Activated CD8-positive, alpha-beta memory T cell treated with anti-CD3 and anti-CD28 coated beads, Interleukin-2, amount 10 ng/mL, durations not matched to agents 7 days and 5 days (primary cell): ENCODE measurements at regions not wholly inside any gene's neighbourhood (a gene's known extent, or its start where the extent isn't known, plus 50 kb on each side); places are given as distances from the start of the nearest gene placed in this dataset.

Experiments
- ATAC-seq: fragments of 150-1000 bp; cut with Tn5 transposase; one replicate; pipeline ENCODE4 v1.10.0; 2021; ENCODE audit warnings: moderate library complexity
- CTCF ChIA-PET: fragments of 350-600 bp; sonication (Branson Sonifier 250); formaldehyde crosslinking; loops from one replicate; lab custom pipeline; 2021; ENCODE audit warnings: antibody characterized with exemption; lab: Charles Lee
- DNase-seq: peaks from one replicate; pipeline ENCODE4 v3.0.0-alpha.2; 2020
- H3K27ac Mint-ChIP-seq: one replicate; pipeline ENCODE4 v1.8.0; 2021; ENCODE audit warnings: mild to moderate bottlenecking, mixed read lengths
- H3K27me3 Mint-ChIP-seq: one replicate; pipeline ENCODE4 v1.8.0; 2021; ENCODE audit warnings: mixed read lengths
- H3K36me3 Mint-ChIP-seq: one replicate; pipeline ENCODE4 v1.8.0; 2021; ENCODE audit warnings: mild to moderate bottlenecking, mixed read lengths
- H3K4me1 Mint-ChIP-seq: one replicate; pipeline ENCODE4 v1.8.0; 2021; ENCODE audit warnings: mixed read lengths
- H3K4me3 Mint-ChIP-seq: one replicate; pipeline ENCODE4 v1.8.0; 2021; ENCODE audit warnings: mild to moderate bottlenecking, moderate library complexity, mixed read lengths
- H3K9me3 Mint-ChIP-seq: one replicate; pipeline ENCODE4 v1.8.0; 2022; ENCODE audit warnings: low read depth, mixed read lengths

- no peak for DNase-seq
- CTCF ChIA-PET = no interaction called here
- H3K4me1 Mint-ChIP-seq = no peaks in the 10 kb centered on the region
- peaks cover 8% of the 10 kb centered on the region for H3K9me3 Mint-ChIP-seq
- H3K27me3 Mint-ChIP-seq = no peaks in the 10 kb centered on the region
- no peaks in the 10 kb centered on the region for H3K36me3 Mint-ChIP-seq
- no peak for ATAC-seq
- H3K27ac Mint-ChIP-seq = no peak overlapping the region
- no peak overlapping the region for H3K4me3 Mint-ChIP-seq
These were observed 930.0 kb upstream of the INTU start for GRCh38 chr4:126702747-126703146.

GRCh38 chr4:126705266-126705665 is 927.5 kb upstream of the INTU start:
- CTCF ChIA-PET = no interaction called here
- no peaks in the 10 kb centered on the region for H3K36me3 Mint-ChIP-seq
- H3K4me3 Mint-ChIP-seq = no peak overlapping the region
- no peaks in the 10 kb centered on the region for H3K27me3 Mint-ChIP-seq
- H3K4me1 Mint-ChIP-seq = no peaks in the 10 kb centered on the region
- no peak for DNase-seq
- peaks cover 4% of the 10 kb centered on the region for H3K9me3 Mint-ChIP-seq
- ATAC-seq = no peak
- no peak overlapping the region for H3K27ac Mint-ChIP-seq

- no peak for ATAC-seq
- Mint-ChIP-seq H3K27ac (no peak overlapping the region), H3K36me3 (no peaks in the 10 kb centered on the region), H3K4me3 (no peak overlapping the region), H3K4me1 (no peaks in the 10 kb centered on the region), H3K9me3 (peaks cover 4% of the 10 kb centered on the region), H3K27me3 (no peaks in the 10 kb centered on the region)
- CTCF ChIA-PET = no interaction called here
- DNase-seq = no peak
These were observed 924.0 kb upstream of the INTU start for GRCh38 chr4:126708716-126709115.

DNA sequence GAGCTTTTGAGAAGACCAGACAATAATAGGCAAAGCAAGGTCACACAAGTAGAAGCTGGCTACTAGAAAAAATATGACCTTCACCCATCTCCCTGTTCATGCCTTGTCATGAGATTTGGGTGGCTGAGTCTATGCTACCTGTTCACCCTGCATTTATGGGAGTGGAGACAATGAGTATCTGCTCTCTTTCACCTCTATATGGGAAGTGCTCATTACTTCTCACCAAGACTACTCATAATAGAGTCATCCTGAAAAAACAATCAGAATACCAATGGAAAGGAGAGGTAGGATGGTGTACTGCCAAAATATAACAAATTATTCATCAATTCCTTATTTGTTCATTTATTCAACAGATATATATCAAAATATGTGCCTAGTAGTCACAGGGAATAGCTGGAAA is 921.8 kb upstream of the INTU start:
- CTCF ChIA-PET = no interaction called here
- Mint-ChIP-seq H3K27ac (no peak overlapping the region), H3K4me1 (no peaks in the 10 kb centered on the region), H3K27me3 (no peaks in the 10 kb centered on the region), H3K9me3 (peaks cover under 1% of the 10 kb centered on the region), H3K36me3 (no peaks in the 10 kb centered on the region), H3K4me3 (no peak overlapping the region)
- DNase-seq (no peak), ATAC-seq (no peak)

DNA sequence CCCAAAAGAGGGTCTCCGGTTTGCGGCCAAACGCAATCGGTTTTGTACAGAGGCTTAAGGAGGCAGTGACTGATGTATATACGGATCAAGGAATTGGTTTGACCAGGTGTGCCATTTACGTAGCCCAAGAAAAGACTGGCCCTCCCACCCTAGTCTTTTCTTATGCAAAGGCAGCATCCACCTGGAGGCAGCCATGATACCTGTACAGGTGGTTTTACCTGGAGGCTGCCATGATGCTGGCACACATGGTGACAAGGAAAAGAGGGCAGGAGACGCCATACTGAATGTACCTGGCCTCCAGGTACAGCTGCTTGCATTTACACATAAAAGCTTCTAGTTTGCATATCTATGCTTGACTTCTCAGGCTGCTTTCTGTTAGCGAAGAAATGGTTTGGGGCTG is 917.7 kb upstream of the INTU start:
- ATAC-seq (no peak), DNase-seq (no peak)
- peaks cover 4% of the 10 kb centered on the region for H3K9me3 Mint-ChIP-seq
- no peaks in the 10 kb centered on the region for H3K36me3 Mint-ChIP-seq
- CTCF ChIA-PET = no interaction called here
- no peaks in the 10 kb centered on the region for H3K4me1 Mint-ChIP-seq
- no peak overlapping the region for H3K27ac Mint-ChIP-seq
- no peak overlapping the region for H3K4me3 Mint-ChIP-seq
- H3K27me3 Mint-ChIP-seq = no peaks in the 10 kb centered on the region

- no peaks in the 10 kb centered on the region for H3K4me1 Mint-ChIP-seq
- peaks cover 4% of the 10 kb centered on the region for H3K9me3 Mint-ChIP-seq
- CTCF ChIA-PET = no interaction called here
- no peak for ATAC-seq
- H3K27ac Mint-ChIP-seq = no peak overlapping the region
- no peak for DNase-seq
- no peak overlapping the region for H3K4me3 Mint-ChIP-seq
- no peaks in the 10 kb centered on the region for H3K36me3 Mint-ChIP-seq
- H3K27me3 Mint-ChIP-seq = no peaks in the 10 kb centered on the region
These were observed 917.1 kb upstream of the INTU start for GRCh38 chr4:126715681-126716080.

- peaks cover 6% of the 10 kb centered on the region for H3K9me3 Mint-ChIP-seq
- H3K27ac Mint-ChIP-seq = no peak overlapping the region
- CTCF ChIA-PET = no interaction called here
- DNase-seq = no peak
- H3K27me3 Mint-ChIP-seq = no peaks in the 10 kb centered on the region
- no peaks in the 10 kb centered on the region for H3K36me3 Mint-ChIP-seq
- ATAC-seq = no peak
- H3K4me3 Mint-ChIP-seq = no peak overlapping the region
- H3K4me1 Mint-ChIP-seq = no peaks in the 10 kb centered on the region
These were observed 914.6 kb upstream of the INTU start for GRCh38 chr4:126718136-126718535.

DNA sequence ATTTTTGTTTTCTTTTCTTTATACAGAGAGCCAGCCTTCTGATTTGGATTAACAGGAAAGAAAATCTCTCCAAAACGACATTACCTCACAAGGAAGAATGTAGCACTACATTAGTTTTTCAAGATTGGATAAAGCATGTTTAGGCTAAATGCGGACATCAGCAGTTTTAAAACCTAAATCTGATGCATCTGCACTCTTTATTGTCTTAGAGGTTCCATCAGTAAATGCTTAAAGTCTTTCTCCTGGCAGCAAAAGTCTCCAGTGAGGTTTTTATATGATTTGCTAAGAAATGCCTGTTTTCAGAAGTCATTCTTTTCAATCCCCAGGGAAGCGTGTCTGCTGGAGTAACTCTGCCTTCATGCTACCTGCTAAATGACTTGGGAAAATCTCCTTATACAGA is 912.9 kb upstream of the INTU start:
- Mint-ChIP-seq H3K27ac (no peak overlapping the region), H3K9me3 (peaks cover 6% of the 10 kb centered on the region), H3K36me3 (no peaks in the 10 kb centered on the region), H3K4me1 (no peaks in the 10 kb centered on the region), H3K27me3 (no peaks in the 10 kb centered on the region), H3K4me3 (no peak overlapping the region)
- ATAC-seq (no peak), DNase-seq (no peak)
- CTCF ChIA-PET = no interaction called here

- no peak for DNase-seq
- Mint-ChIP-seq H3K36me3 (no peaks in the 10 kb centered on the region), H3K27ac (no peak overlapping the region), H3K9me3 (peaks cover 2% of the 10 kb centered on the region), H3K27me3 (no peaks in the 10 kb centered on the region), H3K4me3 (no peak overlapping the region), H3K4me1 (no peaks in the 10 kb centered on the region)
- no peak for ATAC-seq
- CTCF ChIA-PET = no interaction called here
These were observed 906.9 kb upstream of the INTU start for GRCh38 chr4:126725906-126726305.

DNA sequence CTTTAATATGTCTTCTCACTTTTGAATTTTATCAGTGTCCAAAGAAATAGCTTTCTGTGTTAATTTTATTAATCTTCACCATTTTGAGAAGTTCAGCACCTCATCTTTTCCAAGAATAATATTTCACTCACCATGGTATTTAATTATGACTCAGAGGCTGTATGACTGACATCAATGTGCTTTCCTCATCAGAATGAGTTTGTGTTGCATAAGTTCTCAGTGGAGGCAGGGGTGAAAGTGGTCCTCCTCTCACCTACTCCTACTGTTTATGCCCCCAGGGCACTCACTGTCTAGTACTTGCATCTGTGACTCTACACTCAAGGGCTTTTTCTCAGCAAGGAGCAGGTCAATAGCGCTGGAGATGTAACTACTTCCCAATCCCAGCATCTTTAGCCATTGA is 905.3 kb upstream of the INTU start:
- no peak for ATAC-seq
- no peaks in the 10 kb centered on the region for H3K36me3 Mint-ChIP-seq
- H3K4me1 Mint-ChIP-seq = no peaks in the 10 kb centered on the region
- DNase-seq = no peak
- H3K4me3 Mint-ChIP-seq = no peak overlapping the region
- no peak overlapping the region for H3K27ac Mint-ChIP-seq
- CTCF ChIA-PET = no interaction called here
- peaks cover 3% of the 10 kb centered on the region for H3K9me3 Mint-ChIP-seq
- no peaks in the 10 kb centered on the region for H3K27me3 Mint-ChIP-seq

DNA sequence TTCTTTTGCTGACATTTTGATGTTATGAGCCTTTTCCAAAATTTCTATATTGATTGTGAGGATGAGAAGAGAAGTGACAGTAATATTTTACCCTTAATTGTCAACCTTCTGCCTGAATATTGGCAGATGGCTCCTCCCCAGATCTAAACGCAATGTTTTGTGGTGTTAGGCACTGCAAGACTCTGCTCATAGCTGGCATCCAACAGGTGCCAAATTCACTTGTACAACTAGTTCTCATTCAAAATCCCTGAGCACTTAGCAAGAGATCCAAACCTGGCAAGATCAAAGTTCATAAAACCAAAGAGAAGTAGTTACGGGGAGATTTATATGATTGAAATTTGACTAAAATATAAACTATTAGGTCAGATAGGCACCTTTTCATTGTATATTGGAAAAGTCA is 901.7 kb upstream of the INTU start:
- H3K4me1 Mint-ChIP-seq = no peaks in the 10 kb centered on the region

GRCh38 chr4:126733301-126733700 is 899.5 kb upstream of the INTU start:
- Mint-ChIP-seq H3K27ac (no peak overlapping the region), H3K9me3 (peaks cover 5% of the 10 kb centered on the region), H3K4me1 (no peaks in the 10 kb centered on the region), H3K27me3 (no peaks in the 10 kb centered on the region), H3K36me3 (no peaks in the 10 kb centered on the region), H3K4me3 (no peak overlapping the region)
- DNase-seq (no peak), ATAC-seq (no peak)
- CTCF ChIA-PET = no interaction called here

More for the DNA sequence above, 901.7 kb upstream of the INTU start:
- ATAC-seq (no peak), DNase-seq (no peak)
- no peak overlapping the region for H3K27ac Mint-ChIP-seq
- H3K36me3 Mint-ChIP-seq = no peaks in the 10 kb centered on the region
- CTCF ChIA-PET = no interaction called here
- H3K9me3 Mint-ChIP-seq = peaks cover 3% of the 10 kb centered on the region
- no peaks in the 10 kb centered on the region for H3K27me3 Mint-ChIP-seq
- H3K4me3 Mint-ChIP-seq = no peak overlapping the region

DNA sequence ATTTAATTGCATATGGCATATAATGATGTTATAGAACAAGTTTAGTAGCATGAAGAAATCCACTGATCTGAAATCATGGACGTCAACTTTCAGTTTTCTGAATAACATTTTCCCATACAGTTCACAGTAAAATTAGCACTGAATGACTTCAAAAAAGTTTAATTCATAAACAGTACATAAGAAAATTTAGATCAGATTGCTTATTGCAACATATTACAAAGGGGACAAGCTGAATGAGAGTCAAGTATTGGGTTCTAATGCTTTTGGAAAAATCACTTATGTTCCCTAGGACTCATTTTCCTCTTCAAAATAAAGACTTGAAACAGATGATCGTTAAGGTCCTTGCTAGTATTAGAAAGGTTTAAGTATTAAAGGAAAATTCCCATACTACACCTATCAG is 898.3 kb upstream of the INTU start:
- DNase-seq = no peak
- H3K4me3 Mint-ChIP-seq = no peak overlapping the region
- H3K9me3 Mint-ChIP-seq = peaks cover 5% of the 10 kb centered on the region
- no peak for ATAC-seq
- no peak overlapping the region for H3K27ac Mint-ChIP-seq
- no peaks in the 10 kb centered on the region for H3K4me1 Mint-ChIP-seq
- CTCF ChIA-PET = no interaction called here
- no peaks in the 10 kb centered on the region for H3K27me3 Mint-ChIP-seq
- H3K36me3 Mint-ChIP-seq = no peaks in the 10 kb centered on the region

GRCh38 chr4:126735294-126736132 is 897.2 kb upstream of the INTU start:
- H3K9me3 Mint-ChIP-seq = peaks cover 5% of the 10 kb centered on the region

More at GRCh38 chr4:126735294-126736132, 897.2 kb upstream of the INTU start:
- Mint-ChIP-seq H3K27me3 (no peaks in the 10 kb centered on the region), H3K4me1 (no peaks in the 10 kb centered on the region), H3K27ac (no peak overlapping the region), H3K36me3 (no peaks in the 10 kb centered on the region), H3K4me3 (no peak overlapping the region)
- CTCF ChIA-PET = no interaction called here
- ATAC-seq (no peak), DNase-seq (no peak)
